HepG2 (cell line): ENCODE measurements at regions not wholly inside any gene's neighbourhood (a gene's known extent, or its start where the extent isn't known, plus 50 kb on each side); places are given as distances from the start of the nearest gene placed in this dataset.

Experiments
- AHR ChIP-seq: IDR thresholded peaks from 2 replicates; pipeline ENCODE4 v1.6.1; 2018; ENCODE audit warnings: missing genetic modification reagents, missing compliant biosample characterization
- ARID3A ChIP-seq: IDR thresholded peaks from 2 replicates; pipeline ENCODE4 v1.6.1; 2012; ENCODE audit warnings: low read depth, low read length, improper control_type of control experiment
- CBX5 ChIP-seq: sonication (generic); formaldehyde crosslinking; IDR thresholded peaks from 2 replicates; pipeline ENCODE4 v1.4.0; 2020; ENCODE audit warnings: missing genetic modification reagents, borderline replicate concordance
- HMGA1 ChIP-seq: sonication (generic); formaldehyde crosslinking; conservative IDR thresholded peaks from 2 replicates; pipeline ENCODE4 v1.4.0; 2020; ENCODE audit warnings: missing genetic modification reagents
- HMGXB4 ChIP-seq, 2 experiments: sonication (generic) in 1 of 2; formaldehyde crosslinking in 1 of 2; IDR thresholded peaks; 2 replicates each; pipeline versions ENCODE4 v1.4.0 to v1.6.1; 2018 to 2020; ENCODE audit warnings: missing genetic modification reagents in 2 of 2, borderline replicate concordance in 1 of 2, low read depth in 1 of 2, mild to moderate bottlenecking in 1 of 2, missing biosample characterization in 1 of 2
- HNF4A ChIP-seq: sonication (generic); formaldehyde crosslinking; IDR thresholded peaks from 2 replicates; pipeline ENCODE4 v1.4.0; 2020; ENCODE audit warnings: missing genetic modification reagents
- HNF4G ChIP-seq, 2 experiments: sonication (generic) in 1 of 2; formaldehyde crosslinking in 1 of 2; IDR thresholded peaks; 2 replicates each; pipeline versions ENCODE4 v1.4.0 to v1.6.1; 2011 to 2020; ENCODE audit warnings: borderline replicate concordance in 2 of 2, low read depth in 2 of 2, mild to moderate bottlenecking in 2 of 2, low read length in 1 of 2, missing genetic modification reagents in 1 of 2, moderate library complexity in 1 of 2
- NFRKB ChIP-seq: fragments of 450-650 bp; IDR thresholded peaks from 2 replicates; pipeline ENCODE4 v1.6.1; 2017
- SAFB2 ChIP-seq: sonication (generic); formaldehyde crosslinking; IDR thresholded peaks from 2 replicates; pipeline ENCODE4 v1.5.1; 2020; ENCODE audit warnings: missing genetic modification reagents, low read depth, mild to moderate bottlenecking, borderline replicate concordance
- ZBTB20 ChIP-seq: sonication (generic); formaldehyde crosslinking; IDR thresholded peaks from 2 replicates; pipeline ENCODE4 v1.8.1; 2023; ENCODE audit warnings: missing genetic modification reagents, low read depth, mild to moderate bottlenecking, borderline replicate concordance
- ZKSCAN8 ChIP-seq: IDR thresholded peaks from 2 replicates; pipeline ENCODE4 v1.6.1; 2016; ENCODE audit warnings: borderline replicate concordance, missing genetic modification reagents, missing compliant biosample characterization
- ZNF292 ChIP-seq: sonication (generic); formaldehyde crosslinking; IDR thresholded peaks from 2 replicates; pipeline ENCODE4 v1.8.1; 2022; ENCODE audit warnings: mild to moderate bottlenecking, low read depth, missing genetic modification reagents, borderline replicate concordance
- ZNF335 ChIP-seq: sonication (generic); formaldehyde crosslinking; IDR thresholded peaks from 2 replicates; pipeline ENCODE4 v1.4.0; 2020; ENCODE audit warnings: missing genetic modification reagents
- ZNF362 ChIP-seq: sonication (generic); formaldehyde crosslinking; IDR thresholded peaks from 2 replicates; pipeline ENCODE4 v1.4.0; 2020; ENCODE audit warnings: missing genetic modification reagents, mild to moderate bottlenecking, borderline replicate concordance
- ZNF496 ChIP-seq: sonication (generic); formaldehyde crosslinking; IDR thresholded peaks from 2 replicates; pipeline ENCODE4 v1.8.1; 2023; ENCODE audit warnings: mild to moderate bottlenecking, moderate library complexity, missing genetic modification reagents; ENCODE audit not compliant: insufficient replicate concordance
- ZNF598 ChIP-seq: sonication (generic); formaldehyde crosslinking; IDR thresholded peaks from 2 replicates; pipeline ENCODE4 v1.5.1; 2020; ENCODE audit warnings: mild to moderate bottlenecking, missing genetic modification reagents, borderline replicate concordance
- ZSCAN21 ChIP-seq: sonication (generic); formaldehyde crosslinking; IDR thresholded peaks from 2 replicates; pipeline ENCODE4 v1.8.0; 2022; ENCODE audit warnings: mild to moderate bottlenecking, missing genetic modification reagents, moderate library complexity, borderline replicate concordance
- ZSCAN9 ChIP-seq: IDR thresholded peaks from 2 replicates; pipeline ENCODE4 v1.6.1; 2016; ENCODE audit warnings: borderline replicate concordance
- TF ChIP-seq, protein P1 (sequence below), 2 experiments: fragments of 450-650 bp in 1 of 2; sonication (generic) in 1 of 2; formaldehyde crosslinking; IDR thresholded peaks; 2 replicates each; pipeline versions ENCODE4 v1.5.0 to v1.8.0; 2020 to 2022; ENCODE audit warnings: mild to moderate bottlenecking in 1 of 2, missing genetic modification reagents in 1 of 2
- TF ChIP-seq, protein P2 (sequence below): sonication (generic); formaldehyde crosslinking; IDR thresholded peaks from 2 replicates; pipeline ENCODE4 v1.4.0; 2020; ENCODE audit warnings: mild to moderate bottlenecking, missing genetic modification reagents
- TF ChIP-seq, protein P3 (sequence below): IDR thresholded peaks from 2 replicates; pipeline ENCODE4 v1.6.1; 2012; ENCODE audit warnings: inconsistent platforms
- TF ChIP-seq, protein P4 (sequence below): IDR thresholded peaks from 2 replicates; pipeline ENCODE4 v1.6.1; 2016; ENCODE audit warnings: mild to moderate bottlenecking, missing biosample characterization, missing genetic modification reagents

GRCh38 chr5:6873359-6873758 is 160.1 kb downstream of the TENT4A start (continued):
- TF ChIP-seq ZNF496 (no peak), ZSCAN21 (CRISPR knock-in tag) (peak; percentile 98), ZSCAN9 (CRISPR knock-in tag) (0 out of 2 replicates have a peak, but pooled peaks have one; percentile 48), AHR (no peak), SAFB2 (CRISPR knock-in tag) (no peak), ZBTB20 (CRISPR knock-in tag) (peak; percentile 86; the same call in 1 of the 2 replicates), HNF4A (CRISPR knock-in tag) (peak; percentile 65), ZNF362 (CRISPR knock-in tag) (peak; percentile 22; the same call in 1 of the 2 replicates), ARID3A (peak; percentile 63; the same call in 1 of the 2 replicates), ZKSCAN8 (CRISPR knock-in tag) (no peak), HMGA1 (no peak), ZNF335 (CRISPR knock-in tag) (no peak), HNF4G (IDR thresholded peaks at IDR 0.05; ENCODE audit: borderline replicate concordance, low read depth, low read length) (0 out of 2 replicates have a peak, but pooled peaks have one; percentile 25), HNF4G (CRISPR knock-in tag; IDR thresholded peaks at IDR 0.05; ENCODE audit: borderline replicate concordance, low read depth) (no peak), ZNF292 (CRISPR knock-in tag) (no peak), HMGXB4 (CRISPR knock-in tag; IDR thresholded peaks at IDR 0.05; ENCODE audit: borderline replicate concordance in 1 of 2, low read depth in 1 of 2) (no peak), NFRKB (no peak), ZNF598 (CRISPR knock-in tag) (no peak), CBX5 (no peak)
- TF ChIP-seq, protein P1, sequence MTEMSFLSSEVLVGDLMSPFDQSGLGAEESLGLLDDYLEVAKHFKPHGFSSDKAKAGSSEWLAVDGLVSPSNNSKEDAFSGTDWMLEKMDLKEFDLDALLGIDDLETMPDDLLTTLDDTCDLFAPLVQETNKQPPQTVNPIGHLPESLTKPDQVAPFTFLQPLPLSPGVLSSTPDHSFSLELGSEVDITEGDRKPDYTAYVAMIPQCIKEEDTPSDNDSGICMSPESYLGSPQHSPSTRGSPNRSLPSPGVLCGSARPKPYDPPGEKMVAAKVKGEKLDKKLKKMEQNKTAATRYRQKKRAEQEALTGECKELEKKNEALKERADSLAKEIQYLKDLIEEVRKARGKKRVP (CRISPR knock-in tag; IDR thresholded peaks at IDR 0.05) = peak in 1 of 2 experiments; percentile 78; a peak in 1 of 4 replicates
- TF ChIP-seq, protein P2, sequence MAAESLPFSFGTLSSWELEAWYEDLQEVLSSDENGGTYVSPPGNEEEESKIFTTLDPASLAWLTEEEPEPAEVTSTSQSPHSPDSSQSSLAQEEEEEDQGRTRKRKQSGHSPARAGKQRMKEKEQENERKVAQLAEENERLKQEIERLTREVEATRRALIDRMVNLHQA = no peak
- TF ChIP-seq, protein P3, sequence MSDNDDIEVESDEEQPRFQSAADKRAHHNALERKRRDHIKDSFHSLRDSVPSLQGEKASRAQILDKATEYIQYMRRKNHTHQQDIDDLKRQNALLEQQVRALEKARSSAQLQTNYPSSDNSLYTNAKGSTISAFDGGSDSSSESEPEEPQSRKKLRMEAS = peak; percentile 53
- TF ChIP-seq, protein P4, sequence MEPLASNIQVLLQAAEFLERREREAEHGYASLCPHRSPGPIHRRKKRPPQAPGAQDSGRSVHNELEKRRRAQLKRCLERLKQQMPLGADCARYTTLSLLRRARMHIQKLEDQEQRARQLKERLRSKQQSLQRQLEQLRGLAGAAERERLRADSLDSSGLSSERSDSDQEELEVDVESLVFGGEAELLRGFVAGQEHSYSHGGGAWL (CRISPR knock-in tag) = no peak
